Ishikawa (cell line): ENCODE measurements at regions not wholly inside any gene's neighbourhood (a gene's known extent, or its start where the extent isn't known, plus 50 kb on each side); places are given as distances from the start of the nearest gene placed in this dataset.

ENCODE experiments used
- CEBPB ChIP-seq: IDR thresholded peaks from 2 replicates; pipeline ENCODE4 v1.6.1; 2012
- CREB1 ChIP-seq: IDR thresholded peaks from 2 replicates; pipeline ENCODE4 v1.6.1; 2012; ENCODE audit warnings: low read depth
- EGR1 ChIP-seq: IDR thresholded peaks from 2 replicates; pipeline ENCODE4 v1.6.1; 2012
- EP300 ChIP-seq: IDR thresholded peaks from 2 replicates; pipeline ENCODE4 v1.6.1; 2012; ENCODE audit warnings: borderline replicate concordance
- FOXM1 ChIP-seq: IDR thresholded peaks from 2 replicates; pipeline ENCODE4 v1.6.1; 2012; ENCODE audit warnings: low read depth, borderline replicate concordance
- NFIC ChIP-seq: IDR thresholded peaks from 2 replicates; pipeline ENCODE4 v1.6.1; 2012
- RAD21 ChIP-seq: IDR thresholded peaks from 2 replicates; pipeline ENCODE4 v1.6.1; 2012; ENCODE audit warnings: low read depth
- TAF1 ChIP-seq: IDR thresholded peaks from 2 replicates; pipeline ENCODE4 v1.6.1; 2012; ENCODE audit warnings: low read depth, mild to moderate bottlenecking
- TCF12 ChIP-seq: IDR thresholded peaks from 2 replicates; pipeline ENCODE4 v1.6.1; 2012; ENCODE audit warnings: low read depth
- TEAD4 ChIP-seq: IDR thresholded peaks from 2 replicates; pipeline ENCODE4 v1.6.1; 2012
- YY1 ChIP-seq: IDR thresholded peaks from 2 replicates; pipeline ENCODE4 v1.6.1; 2012; ENCODE audit warnings: low read depth
- ZBTB7A ChIP-seq: IDR thresholded peaks from 2 replicates; pipeline ENCODE4 v1.6.1; 2012; ENCODE audit warnings: low read depth
- TF ChIP-seq, protein P1 (sequence below): IDR thresholded peaks from 2 replicates; pipeline ENCODE4 v1.6.1; 2012; ENCODE audit warnings: low read depth, mild to moderate bottlenecking
- TF ChIP-seq, protein P2 (sequence below): IDR thresholded peaks from 2 replicates; pipeline ENCODE4 v1.6.1; 2012
- TF ChIP-seq, protein P3 (sequence below): IDR thresholded peaks from 2 replicates; pipeline ENCODE4 v1.6.1; 2012

DNA sequence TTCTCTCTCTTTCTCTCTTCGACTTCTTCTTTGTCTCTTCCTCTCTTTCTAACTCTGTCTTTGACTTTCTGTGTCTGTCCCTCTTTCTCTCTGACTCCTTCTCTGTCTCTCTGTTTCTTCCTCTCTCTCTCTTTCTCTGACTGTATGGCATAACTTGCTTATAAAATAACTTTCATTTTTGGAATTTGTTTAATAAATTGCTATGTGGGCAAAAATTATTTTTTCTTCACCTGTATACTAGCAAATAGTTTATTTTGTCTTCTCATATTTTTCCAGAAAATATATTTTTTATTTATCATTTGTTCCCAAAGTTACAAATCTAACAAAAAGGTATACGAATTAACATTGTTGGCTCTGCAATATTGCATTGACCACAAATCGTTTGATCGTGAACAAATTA lies 305.7 kb upstream of the FAM98A start:
- TF ChIP-seq EP300 (no peak), TEAD4 (no peak), CREB1 (no peak), FOXM1 (no peak), RAD21 (no peak), ZBTB7A (no peak), YY1 (no peak), NFIC (no peak), CEBPB (no peak), EGR1 (no peak)
- TF ChIP-seq, protein P1, sequence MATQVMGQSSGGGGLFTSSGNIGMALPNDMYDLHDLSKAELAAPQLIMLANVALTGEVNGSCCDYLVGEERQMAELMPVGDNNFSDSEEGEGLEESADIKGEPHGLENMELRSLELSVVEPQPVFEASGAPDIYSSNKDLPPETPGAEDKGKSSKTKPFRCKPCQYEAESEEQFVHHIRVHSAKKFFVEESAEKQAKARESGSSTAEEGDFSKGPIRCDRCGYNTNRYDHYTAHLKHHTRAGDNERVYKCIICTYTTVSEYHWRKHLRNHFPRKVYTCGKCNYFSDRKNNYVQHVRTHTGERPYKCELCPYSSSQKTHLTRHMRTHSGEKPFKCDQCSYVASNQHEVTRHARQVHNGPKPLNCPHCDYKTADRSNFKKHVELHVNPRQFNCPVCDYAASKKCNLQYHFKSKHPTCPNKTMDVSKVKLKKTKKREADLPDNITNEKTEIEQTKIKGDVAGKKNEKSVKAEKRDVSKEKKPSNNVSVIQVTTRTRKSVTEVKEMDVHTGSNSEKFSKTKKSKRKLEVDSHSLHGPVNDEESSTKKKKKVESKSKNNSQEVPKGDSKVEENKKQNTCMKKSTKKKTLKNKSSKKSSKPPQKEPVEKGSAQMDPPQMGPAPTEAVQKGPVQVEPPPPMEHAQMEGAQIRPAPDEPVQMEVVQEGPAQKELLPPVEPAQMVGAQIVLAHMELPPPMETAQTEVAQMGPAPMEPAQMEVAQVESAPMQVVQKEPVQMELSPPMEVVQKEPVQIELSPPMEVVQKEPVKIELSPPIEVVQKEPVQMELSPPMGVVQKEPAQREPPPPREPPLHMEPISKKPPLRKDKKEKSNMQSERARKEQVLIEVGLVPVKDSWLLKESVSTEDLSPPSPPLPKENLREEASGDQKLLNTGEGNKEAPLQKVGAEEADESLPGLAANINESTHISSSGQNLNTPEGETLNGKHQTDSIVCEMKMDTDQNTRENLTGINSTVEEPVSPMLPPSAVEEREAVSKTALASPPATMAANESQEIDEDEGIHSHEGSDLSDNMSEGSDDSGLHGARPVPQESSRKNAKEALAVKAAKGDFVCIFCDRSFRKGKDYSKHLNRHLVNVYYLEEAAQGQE: no peak
- TF ChIP-seq, protein P2, sequence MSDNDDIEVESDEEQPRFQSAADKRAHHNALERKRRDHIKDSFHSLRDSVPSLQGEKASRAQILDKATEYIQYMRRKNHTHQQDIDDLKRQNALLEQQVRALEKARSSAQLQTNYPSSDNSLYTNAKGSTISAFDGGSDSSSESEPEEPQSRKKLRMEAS: no peak

DNA sequence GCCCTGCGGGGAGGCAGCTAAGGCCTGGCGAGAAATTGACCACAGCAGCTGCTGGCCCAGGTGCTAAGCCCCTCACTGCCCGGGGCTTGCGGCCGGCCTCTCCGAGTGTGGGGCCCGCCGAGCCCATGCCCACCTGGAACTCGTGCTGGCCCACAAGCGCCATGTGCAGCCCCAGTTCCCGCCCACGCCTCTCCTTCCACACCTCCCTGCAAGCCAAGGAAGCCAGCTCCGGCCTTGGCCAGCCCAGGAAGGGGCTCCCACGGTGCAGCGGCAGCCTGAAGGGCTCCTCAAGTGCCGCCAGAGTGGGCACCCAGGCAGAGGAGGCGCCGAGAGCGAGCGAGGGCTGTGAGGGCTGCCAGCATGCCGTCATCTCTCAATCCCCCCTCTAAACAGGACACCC lies 304.6 kb upstream of the FAM98A start:
- TF ChIP-seq, protein P3, sequence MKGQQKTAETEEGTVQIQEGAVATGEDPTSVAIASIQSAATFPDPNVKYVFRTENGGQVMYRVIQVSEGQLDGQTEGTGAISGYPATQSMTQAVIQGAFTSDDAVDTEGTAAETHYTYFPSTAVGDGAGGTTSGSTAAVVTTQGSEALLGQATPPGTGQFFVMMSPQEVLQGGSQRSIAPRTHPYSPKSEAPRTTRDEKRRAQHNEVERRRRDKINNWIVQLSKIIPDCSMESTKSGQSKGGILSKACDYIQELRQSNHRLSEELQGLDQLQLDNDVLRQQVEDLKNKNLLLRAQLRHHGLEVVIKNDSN: no peak
- TF ChIP-seq NFIC (no peak), EGR1 (no peak), ZBTB7A (no peak), FOXM1 (no peak), TCF12 (no peak), CREB1 (no peak), EP300 (no peak), YY1 (no peak), RAD21 (no peak), TEAD4 (no peak)
- TF ChIP-seq, protein P2: no peak
- TF ChIP-seq, protein P1: no peak

DNA sequence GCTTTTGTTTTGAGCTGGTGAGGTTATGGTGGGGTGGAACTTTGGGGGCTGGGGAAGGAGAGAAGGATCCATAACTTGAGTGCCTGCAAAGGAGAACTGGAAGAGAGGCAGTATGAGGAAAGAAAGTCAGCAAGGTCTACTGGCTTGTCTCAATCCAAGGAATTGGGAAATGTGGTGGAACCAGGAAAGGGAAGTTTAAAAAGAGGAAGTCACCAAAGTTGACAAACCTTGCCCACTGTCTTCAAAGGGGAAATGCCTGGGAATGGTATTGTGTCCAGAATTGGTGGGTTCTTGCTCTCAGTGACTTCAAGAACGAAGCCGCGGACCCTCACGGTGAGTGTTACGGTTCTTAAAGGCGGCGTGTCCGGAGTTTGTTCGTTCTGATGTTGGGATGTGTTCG lies 304.1 kb upstream of the FAM98A start:
- TF ChIP-seq, protein P1: no peak
- TF ChIP-seq YY1 (no peak), EP300 (no peak), CEBPB (no peak), EGR1 (no peak), CREB1 (no peak), RAD21 (no peak), FOXM1 (no peak), NFIC (no peak), TAF1 (no peak), ZBTB7A (no peak), TEAD4 (no peak)
- TF ChIP-seq, protein P3: no peak
- TF ChIP-seq, protein P2: no peak

DNA sequence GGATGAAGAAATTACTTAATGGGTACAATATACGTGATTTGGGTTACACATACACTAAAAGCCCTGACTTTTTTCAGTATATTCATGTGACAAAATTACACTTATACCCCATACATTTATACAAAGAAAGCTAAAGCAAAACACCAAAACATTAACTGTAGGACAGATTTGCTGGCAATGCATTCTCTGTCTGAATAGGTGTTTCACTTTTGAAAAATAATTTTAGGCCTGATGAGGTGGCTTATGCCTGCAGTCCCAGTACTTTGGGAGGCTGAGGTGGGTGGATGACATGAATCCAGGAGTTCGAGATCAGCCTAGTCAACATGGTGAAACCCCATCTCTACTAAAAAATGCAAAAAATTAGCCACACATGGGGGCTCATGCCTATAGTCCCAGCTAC lies 301.5 kb upstream of the FAM98A start:
- TF ChIP-seq, protein P3: no peak
- TF ChIP-seq TCF12 (no peak), FOXM1 (no peak), RAD21 (no peak), CREB1 (no peak), EP300 (no peak), NFIC (no peak), YY1 (no peak), ZBTB7A (no peak), TEAD4 (no peak), EGR1 (no peak), CEBPB (no peak)
- TF ChIP-seq, protein P2: no peak
- TF ChIP-seq, protein P1: no peak
